IPS DF 4.7 (cell line): ENCODE measurements at regions not wholly inside any gene's neighbourhood (a gene's known extent, or its start where the extent isn't known, plus 50 kb on each side); places are given as distances from the start of the nearest gene placed in this dataset.
"Not testable (repeated sequence)": the region's sequence is repeated elsewhere in the genome, so short reads cannot be mapped to it uniquely, and the experiment has no call there.

Experiments
- DNase-seq: peaks from one replicate; pipeline ENCODE4 v3.0.0-alpha.2; 2013; ENCODE audit warnings: low spot score; ENCODE audit errors: extremely low read depth

DNA sequence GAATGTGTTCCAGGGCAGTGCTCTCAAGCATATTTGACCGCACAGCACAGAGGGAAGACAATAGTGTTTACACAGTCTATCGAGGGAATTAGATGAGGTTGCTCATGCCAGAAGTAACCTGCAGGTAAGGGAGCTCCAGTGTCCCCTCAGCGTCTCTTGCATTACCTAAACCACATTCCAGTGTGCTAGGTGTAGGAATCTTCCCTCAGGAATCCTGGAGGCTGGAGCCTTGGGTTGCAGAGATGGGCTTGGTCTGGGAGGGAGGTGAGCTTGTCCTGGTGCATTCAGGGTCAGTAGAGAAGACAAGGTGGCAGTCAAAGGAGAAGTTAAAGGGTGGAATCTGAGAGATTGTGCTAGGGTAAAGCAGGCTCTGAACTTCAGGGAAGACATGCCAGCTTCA, 56.3 kb downstream of the SOX14 start:
- no peak for DNase-seq

DNA sequence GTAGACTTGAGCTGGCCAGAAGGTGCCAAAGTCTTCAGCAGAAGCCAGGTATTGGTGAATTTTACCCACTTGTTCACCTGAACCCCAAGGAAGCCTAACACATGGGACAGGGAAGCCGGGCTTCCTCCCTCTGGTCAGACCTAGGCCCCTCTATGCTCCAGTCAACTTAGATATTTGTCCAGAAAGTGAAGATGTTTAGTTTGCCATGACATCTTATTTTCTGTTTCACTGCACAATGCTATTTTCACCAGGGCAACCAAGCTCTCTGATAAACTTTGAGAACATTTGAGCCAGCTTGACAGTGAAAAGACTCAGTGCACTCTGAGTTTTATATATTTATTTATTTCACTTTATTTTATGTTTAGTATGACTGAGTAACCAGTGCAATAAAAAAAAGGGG, 71.0 kb downstream of the SOX14 start:
- no peak for DNase-seq

DNA sequence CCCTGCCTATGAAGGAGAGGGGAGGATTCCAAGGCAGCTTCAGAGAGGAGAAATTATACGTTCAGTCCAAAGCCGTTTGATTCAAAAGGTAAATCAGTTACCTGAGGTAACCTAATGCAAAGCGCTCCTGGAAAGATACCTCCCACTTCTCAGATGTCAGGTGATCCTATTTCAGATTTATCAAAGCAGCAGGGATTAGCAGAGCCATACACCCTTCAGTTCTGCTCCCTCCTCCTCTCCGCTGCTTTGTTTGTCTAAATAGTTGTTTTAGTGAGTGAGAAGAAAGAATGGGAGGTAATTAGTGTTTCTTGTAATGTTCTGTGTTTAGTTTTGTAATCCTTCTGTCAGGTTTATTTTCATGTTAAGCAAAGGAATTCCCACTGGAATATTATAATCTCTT, 81.1 kb downstream of the SOX14 start:
- no peak for DNase-seq

DNA sequence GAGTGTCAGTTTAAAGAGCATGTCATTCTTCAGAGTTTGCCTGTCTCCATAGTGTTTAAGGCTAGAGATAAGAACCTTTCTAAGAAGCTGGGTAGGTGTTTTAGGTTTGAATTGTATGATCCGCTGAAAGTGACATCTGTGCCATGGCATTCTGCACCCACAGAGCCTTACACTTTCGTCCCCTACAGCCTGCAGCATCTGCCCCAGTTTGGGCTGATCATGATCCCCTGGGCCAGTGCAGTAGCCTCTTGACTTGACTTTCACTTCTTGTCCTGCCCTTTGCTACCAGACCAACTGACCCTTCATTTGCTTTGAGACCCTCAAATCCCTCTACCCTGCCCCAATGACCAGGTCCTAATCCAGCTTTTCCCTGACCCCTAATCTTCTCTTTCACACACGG, 81.6 kb downstream of the SOX14 start:
- no peak for DNase-seq

DNA sequence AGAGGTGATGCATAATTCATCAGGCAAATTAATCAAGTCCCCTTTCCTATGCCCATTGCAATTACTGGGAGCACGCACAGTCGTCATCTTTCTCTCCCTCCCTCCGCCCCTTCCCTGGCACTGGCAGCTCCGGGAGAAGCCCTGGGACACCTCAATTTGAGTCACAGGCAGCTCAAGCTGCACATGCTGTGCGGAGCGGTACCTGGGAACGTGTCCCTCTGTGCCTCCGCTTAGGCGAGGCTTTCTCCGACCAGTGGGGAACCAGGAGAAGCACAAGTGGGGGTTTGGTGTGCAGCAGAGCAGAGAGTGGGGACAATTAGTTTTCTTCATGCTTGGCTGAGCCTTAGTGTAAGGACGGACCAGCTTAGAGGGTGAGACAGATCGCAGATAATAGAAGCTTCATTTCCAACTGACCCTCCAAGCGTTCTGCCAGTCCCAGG, 88.3 kb downstream of the SOX14 start:
- DNase-seq: no peak

DNA sequence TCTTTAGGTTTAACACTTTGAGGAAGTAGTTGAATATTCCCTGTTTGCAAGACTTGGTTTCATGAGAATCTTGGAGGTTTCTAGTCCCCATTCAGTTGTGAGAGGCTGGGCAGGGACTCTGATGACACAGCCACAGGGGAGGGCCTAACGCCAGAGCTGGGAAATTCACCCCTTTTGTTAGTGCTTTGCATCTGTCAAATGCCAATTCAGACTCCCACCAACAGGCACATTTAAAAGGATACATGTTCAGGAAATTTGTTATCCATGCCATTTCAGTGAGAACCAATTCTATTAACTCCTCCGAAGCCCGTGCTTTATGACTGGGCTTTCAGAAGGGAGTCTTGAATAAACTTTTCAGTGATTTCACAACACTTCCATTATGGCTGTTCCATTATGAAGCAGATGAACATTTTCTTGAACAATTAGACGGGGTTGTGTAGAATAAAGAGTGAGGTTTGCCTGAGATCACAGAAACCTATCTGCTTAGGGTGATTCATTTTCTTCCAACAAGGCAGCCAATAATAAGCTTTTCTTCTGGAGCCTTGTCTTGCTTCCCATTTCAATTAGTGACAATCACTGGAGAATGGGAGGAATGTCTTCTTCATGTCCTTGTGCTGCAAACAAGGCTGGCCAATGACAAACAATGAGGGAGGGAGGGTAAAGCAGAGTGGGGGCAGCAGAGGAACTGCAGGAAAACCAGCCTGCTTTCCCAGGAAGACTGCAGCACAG, 90.6 kb downstream of the SOX14 start:
- DNase-seq: peak; percentile 51

DNA sequence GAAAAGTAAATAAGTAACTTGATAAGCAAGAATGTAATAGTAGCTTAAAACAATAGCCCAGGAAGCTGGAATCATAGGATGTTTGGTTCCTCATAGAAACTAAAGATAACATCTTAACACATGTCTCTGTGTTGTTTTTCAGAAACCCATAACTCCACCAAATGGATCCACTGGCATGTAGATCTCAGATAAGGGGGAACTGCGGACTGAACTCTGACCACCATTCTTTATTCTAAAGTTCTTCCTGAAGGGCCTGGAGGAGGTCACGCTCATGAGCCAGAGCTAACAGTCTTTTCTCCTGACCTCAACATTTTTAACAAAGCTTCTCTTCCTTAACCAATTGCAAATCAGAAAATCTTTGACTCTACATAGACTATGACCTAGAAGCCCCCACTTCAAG, 101.9 kb downstream of the SOX14 start:
- DNase-seq: no peak

DNA sequence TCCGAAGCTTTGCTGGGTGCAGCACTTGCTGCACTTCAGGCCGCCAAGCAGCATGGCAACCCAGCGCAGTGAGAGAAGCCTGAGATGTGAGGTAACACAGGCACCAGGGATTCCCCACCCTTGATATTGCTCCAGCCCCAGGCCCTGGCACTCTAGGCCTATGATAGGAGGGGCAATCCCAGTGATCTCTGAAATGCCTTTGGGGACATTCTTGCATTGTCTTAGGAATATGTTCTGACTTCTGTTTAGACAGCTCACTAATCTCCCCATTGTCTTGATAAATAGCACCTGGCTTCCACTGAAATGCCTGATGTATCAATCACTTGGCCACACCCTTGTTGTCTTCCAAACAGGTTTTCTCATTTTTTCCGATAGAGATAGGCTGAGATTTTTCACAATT, 102.8 kb downstream of the SOX14 start:
- peak; percentile 60 for DNase-seq

DNA sequence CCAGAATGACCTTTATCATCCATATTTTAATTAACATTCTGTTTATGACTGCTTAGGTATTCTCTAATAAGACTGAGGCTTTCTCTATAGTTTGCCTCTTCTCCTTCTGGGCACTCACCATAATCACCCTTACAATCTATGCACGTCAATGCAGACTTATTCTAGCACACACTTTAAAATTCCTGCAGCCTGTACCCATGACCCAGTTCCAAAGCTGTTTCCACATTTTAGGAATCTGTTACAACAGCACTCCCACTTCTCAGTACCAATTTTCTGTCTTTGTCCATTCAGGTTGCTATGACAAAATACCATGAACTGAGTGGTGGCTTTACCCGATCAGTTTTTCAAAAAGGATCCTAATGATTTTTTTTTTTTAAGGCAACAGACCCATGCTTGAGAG, 103.5 kb downstream of the SOX14 start:
- DNase-seq: no peak

DNA sequence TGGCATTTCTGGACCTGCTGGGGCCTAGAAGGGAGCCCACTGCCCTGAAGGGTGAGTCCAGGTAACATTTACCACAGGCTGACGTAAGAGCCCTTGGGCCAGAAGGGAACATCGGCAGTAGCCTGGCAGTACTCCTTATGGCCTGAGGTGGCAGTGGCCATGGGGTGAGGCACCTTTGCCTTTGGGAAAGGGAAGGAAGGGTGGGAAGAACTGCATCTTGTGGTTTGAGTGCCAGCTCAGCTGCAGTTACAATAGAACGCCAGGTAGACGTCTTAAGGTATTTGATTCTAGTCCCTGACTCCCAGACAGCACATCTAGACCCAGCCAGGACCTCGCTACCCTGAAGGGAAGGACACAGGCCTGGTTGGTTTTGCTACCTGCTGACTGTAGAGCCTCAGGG, 104.9 kb downstream of the SOX14 start:
- no peak for DNase-seq

DNA sequence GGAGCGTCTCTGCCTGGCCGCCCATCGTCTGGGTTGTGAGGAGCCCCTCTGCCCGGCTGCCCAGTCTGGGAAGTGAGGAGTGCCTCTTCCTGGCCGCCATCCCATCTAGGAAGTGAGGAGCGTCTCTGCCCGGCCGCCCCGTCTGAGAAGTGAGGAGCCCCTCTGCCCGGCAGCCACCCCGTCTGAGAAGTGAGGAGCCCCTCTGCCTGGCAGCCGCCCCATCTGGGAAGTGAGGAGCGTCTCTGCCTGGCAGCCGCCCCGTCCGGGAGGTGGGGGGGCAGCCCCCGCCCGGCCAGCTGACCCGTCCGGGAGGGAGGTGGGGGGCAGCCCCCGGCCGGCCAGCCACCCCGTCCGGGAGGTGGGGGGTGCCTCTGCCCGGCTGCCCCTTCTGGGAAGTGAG, 108.5 kb downstream of the SOX14 start:
- DNase-seq: not testable (repeated sequence)

DNA sequence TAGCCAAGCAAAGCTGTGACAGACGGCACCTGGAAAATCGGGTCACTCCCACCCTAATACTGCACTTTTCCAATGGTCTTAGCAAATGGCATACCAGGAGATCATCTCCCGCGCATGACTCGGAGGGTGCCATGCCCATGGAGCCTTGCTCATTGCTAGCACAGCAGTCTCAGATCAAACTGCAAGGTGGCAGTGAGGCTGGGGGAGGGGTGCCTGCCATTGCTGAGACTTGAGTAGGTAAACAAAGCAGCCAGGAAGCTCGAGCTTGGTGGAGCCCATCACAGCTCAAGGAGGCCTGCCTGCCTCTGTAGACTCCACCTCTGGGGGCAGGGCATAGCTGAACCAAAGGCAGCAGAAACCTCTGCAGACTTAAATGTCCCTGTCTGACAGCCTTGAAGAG, 113.1 kb upstream of the CLDN18 start:
- DNase-seq: not testable (repeated sequence)

DNA sequence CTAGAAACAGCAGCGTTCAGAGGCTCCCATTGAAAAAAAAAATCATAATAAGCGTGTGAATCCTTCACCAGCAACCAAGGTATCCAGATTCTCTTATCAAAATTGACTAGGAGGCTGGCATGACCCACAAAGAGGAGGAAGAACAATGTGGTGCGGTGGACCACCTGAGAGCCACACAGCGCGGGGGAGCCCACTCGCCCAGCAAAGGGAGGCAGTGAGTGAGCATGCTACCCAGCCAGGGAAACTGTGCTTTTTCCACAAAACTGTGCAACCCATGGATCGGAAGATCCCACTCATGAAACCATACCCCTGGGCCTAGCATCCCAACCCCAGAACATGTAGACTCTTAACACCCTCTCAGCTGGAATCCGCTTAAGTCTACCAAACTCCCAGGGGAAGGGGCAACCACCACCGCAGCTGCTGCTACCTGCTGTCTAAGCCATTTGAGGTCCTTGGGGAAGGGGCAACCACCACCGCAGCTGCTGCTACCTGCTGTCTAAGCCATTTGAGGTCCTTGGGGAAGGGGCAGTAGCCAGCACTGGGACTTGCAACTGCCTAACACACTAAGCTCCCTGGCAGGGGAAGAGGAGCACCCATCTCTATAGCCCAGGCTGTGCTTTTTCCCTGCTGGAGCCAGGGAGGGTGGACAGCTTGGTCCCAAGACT, 102.8 kb upstream of the CLDN18 start:
- DNase-seq: no peak

DNA sequence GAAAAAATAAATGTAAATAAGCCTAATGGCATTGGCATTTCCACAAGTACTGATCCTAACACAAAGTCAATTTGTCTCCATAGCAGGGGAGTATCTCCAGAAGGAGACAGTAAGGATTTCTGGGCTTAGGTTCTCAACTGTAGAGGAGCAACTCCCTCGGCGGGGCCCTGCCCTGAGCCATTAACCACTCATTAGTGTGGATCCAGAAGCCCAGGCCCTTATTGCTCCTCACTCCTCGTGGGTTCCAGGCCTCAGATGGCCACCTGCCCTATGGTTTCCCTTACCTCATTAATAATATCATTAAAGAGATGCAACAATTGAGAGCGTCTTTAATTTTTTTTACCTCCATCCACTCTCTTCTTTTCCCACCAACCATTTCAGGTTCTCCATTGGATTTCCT, 85.3 kb upstream of the CLDN18 start:
- DNase-seq: no peak

DNA sequence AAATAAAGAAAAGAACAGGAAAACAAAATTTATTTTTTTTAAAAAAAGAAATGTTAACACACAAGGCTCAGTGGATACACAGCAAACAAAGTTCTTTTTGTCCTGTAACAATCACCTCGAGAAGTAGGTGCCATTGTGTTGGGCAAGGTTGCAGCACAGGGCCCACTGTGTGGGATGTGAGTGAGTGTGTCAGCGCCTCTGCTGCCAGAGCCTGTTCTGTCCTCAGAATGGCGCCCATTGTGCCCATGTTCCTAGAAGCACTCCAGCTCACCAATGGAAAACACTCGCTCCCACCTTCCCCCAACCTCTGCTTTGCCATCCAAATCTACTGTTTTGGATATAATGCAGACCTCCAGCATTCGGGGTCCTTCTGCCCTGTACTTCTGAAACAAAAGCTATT, 84.9 kb upstream of the CLDN18 start:
- no peak for DNase-seq

DNA sequence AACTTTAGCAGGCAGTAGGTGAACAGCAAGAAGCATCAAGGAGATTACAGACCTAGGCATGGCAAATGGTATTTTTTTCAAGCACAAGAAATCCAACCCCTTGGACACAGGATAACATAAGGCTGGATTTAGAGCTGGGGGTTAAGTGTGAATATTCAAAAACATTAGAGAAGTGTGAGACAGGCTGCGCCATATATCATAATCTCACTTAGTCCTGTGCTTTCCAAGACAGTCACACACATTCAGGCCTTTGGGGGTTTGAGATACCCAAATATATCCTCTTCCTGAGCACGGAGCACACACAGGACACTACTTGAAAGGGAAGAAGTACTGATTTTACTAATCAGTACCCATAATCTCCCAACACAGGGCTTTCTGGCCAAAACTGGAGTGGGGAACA, 83.0 kb upstream of the CLDN18 start:
- DNase-seq: no peak

DNA sequence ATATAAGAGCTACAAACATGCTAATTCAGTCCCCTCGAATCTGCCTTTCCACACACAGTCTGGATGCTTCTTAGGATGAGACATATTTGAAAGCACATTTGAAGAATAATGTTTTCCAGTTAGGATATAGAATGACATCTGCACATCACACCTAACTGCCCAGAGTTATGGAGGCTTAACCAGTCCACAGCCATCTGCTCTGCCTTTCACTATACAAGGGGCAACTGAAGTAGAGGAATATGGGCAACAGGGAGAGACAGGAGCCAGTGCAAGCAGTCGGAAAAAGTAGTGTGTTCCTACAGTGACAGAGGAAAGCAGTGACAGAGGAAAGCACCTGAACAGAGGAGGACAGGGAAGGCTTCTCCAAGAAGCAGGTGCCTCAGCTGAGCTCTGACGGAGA, 79.0 kb upstream of the CLDN18 start:
- DNase-seq: no peak

DNA sequence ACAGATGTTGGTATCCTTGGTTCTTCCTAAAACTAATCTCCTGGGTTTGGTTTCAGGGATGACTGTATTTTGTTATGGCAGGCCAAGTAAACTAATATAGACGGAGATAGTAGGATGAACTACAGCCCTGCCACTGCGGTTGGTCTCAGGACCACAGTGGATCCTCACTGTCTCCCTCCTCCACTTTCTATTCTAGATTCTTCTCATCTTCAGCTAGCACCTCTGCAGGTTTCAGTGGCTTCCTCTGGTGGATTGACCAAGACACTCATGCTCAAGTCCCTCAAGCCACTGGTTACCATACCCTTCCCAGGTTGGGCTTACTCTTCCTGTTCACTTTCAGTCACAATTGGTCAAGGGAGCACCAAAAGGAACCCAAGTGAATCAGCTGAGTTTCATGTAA, 71.1 kb upstream of the CLDN18 start:
- DNase-seq: no peak

DNA sequence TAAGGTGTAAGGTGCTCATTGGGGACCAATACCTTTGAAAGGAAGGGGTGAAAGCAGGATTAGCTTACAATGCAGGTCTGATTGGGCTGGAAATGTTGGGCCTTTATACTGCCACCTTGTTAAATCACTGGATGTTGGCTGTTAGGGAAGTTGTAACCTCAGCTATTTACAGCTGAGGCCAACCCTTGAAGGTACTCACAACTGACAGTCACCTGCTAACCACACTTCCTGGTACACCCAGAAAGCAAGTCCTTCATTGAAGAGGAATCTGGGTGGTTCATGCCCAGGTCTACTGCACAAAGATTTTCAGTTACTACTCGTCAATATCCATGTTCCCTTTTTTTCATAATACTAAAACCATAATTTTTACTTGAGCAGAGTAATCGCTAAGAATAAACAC, 65.4 kb upstream of the CLDN18 start:
- no peak for DNase-seq

DNA sequence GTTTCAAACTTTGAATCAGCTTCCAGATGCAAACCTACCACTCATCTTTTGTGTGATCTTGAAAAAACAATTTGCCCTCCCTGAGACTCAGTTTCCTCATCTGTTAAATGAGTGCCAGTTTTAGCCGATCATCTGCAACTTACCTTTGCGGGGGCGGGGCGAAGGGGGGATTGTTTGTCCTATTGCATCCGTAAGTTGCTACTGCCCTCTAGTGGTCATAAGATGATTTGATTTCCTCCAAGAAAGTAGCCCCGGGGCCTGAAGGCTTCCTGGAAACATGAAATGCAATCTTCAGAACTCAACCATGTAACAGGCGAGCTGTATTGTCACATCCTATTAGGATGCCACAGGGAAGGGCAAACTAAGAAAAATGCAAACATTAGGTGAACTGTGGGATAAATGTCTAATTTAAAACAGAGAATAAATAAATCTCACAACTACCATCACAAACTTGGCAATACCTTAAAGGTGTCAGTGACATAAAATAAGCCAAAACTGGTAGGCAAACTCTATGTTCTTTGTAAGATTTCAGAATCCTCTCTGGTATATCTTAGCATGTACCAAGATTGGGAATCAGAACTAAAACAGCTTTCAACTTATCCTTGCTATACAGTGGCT, 63.5 kb upstream of the CLDN18 start:
- peak; percentile 71 for DNase-seq

DNA sequence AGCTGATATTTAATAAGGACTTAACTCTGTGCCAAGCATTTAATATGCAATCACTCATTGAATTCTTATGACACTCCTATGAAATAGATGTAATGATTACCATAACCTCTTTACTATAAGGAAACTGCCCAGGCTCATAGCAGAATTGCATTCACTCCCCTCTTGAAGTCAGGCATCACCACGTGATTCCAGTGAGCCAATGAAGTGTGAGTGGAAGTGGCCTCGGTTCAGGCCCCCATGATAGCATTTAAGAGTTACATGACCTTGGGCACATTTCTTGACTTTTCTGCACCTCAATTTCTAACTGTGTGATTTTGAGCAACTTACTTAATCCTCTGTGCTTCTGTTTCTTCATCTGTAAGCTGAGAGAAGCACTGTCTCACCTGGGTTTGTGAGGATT, 62.8 kb upstream of the CLDN18 start:
- DNase-seq: no peak

DNA sequence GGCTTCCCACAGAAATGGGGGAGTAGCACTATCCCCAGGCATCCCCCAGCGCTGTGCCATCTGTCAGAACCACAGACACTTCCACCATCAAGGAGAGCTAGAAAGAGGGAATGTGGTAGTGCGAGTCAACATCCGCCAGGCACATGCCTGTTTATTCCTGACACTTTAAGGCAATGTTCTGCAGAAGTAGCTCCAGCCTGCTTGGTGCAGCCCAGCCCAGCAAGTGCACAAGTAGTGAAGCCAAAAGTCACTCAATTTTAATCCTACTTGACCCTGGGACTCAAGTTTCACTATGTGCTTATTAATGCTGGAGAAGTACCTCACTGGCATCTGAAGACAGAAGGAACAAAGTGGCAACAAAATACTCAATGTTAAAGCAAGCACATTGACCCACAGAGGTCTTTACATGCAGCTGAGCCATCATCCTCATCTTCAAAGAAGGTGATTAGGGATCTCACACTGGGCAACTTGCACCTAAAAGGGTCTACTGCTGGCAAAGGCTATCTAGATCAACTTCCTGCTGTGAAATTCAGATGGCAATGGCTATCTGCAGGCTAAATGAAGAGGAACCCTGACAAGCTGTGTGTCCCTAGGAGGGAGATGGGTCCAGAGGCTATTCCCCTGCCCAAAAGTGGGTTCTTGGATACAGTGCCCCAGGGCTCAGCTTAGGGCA, 61.4 kb upstream of the CLDN18 start:
- DNase-seq: no peak
